BE2C (cell line): ENCODE measurements at regions not wholly inside any gene's neighbourhood (a gene's known extent, or its start where the extent isn't known, plus 50 kb on each side); places are given as distances from the start of the nearest gene placed in this dataset.

Source experiments
- DNase-seq: peaks from one replicate; pipeline ENCODE4 v3.0.0-alpha.2; 2020
- H3K27me3 ChIP-seq: fragments of 250-450 bp; sonication (Bioruptor Pico); 2 replicates; pipeline ENCODE4 v1.5.1; 2020; ENCODE audit warnings: mild to moderate bottlenecking
- H3K36me3 ChIP-seq: fragments of 250-450 bp; sonication (Bioruptor Pico); 2 replicates; pipeline ENCODE4 v1.5.1; 2020; ENCODE audit warnings: mild to moderate bottlenecking
- H3K4me1 ChIP-seq: fragments of 250-450 bp; sonication (Bioruptor Pico); 2 replicates; pipeline ENCODE4 v1.5.1; 2020
- H3K4me3 ChIP-seq: 2 replicates; pipeline ENCODE4 v1.5.1; 2011; ENCODE audit warnings: low read depth, low read length
- H3K9me3 ChIP-seq: fragments of 250-450 bp; sonication (Bioruptor Pico); 2 replicates; pipeline ENCODE4 v1.5.1; 2020
- CTCF ChIP-seq: IDR thresholded peaks from 2 replicates; pipeline ENCODE4 v1.5.1; 2012; ENCODE audit warnings: mild to moderate bottlenecking, low read depth, low read length

GRCh38 chr10:113397047-113397446 lies 155.8 kb upstream of the HABP2 start:
- no peaks in the 10 kb centered on the region for H3K27me3 ChIP-seq

GRCh38 chr10:113399065-113399464 lies 153.8 kb upstream of the HABP2 start:
- H3K4me1 ChIP-seq, result no peaks in the 10 kb centered on the region; the same call in 1 of the 2 replicates
- no peak overlapping the region for H3K4me3 ChIP-seq
- no peaks in the 10 kb centered on the region for H3K9me3 ChIP-seq
- H3K36me3 ChIP-seq, result no peaks in the 10 kb centered on the region
- no peaks in the 10 kb centered on the region for H3K27me3 ChIP-seq
- TF ChIP-seq CTCF, result no peak
- DNase-seq, result no peak

More at GRCh38 chr10:113397047-113397446, 155.8 kb upstream of the HABP2 start:
- DNase-seq, result no peak
- H3K4me1 ChIP-seq, result no peaks in the 10 kb centered on the region; the same call in 1 of the 2 replicates
- no peaks in the 10 kb centered on the region for H3K9me3 ChIP-seq
- no peak for TF ChIP-seq CTCF
- no peaks in the 10 kb centered on the region for H3K36me3 ChIP-seq
- H3K4me3 ChIP-seq, result no peak overlapping the region

- H3K4me1 ChIP-seq, result no peaks in the 10 kb centered on the region; the same call in 1 of the 2 replicates
- H3K4me3 ChIP-seq, result no peak overlapping the region
- no peaks in the 10 kb centered on the region for H3K9me3 ChIP-seq
- no peaks in the 10 kb centered on the region for H3K36me3 ChIP-seq
- TF ChIP-seq CTCF, result no peak
- no peaks in the 10 kb centered on the region for H3K27me3 ChIP-seq
- DNase-seq, result no peak
Measured at GRCh38 chr10:113402602-113403001, 150.3 kb upstream of the HABP2 start.

- no peaks in the 10 kb centered on the region; the same call in none of the 2 replicates for H3K4me1 ChIP-seq
- no peaks in the 10 kb centered on the region for H3K27me3 ChIP-seq
- no peaks in the 10 kb centered on the region for H3K9me3 ChIP-seq
- no peak for DNase-seq
- TF ChIP-seq CTCF, result no peak
- H3K36me3 ChIP-seq, result no peaks in the 10 kb centered on the region
- H3K4me3 ChIP-seq, result no peak overlapping the region
Measured at GRCh38 chr10:113407218-113407617, 145.6 kb upstream of the HABP2 start.

GRCh38 chr10:113409175-113409574 lies 143.7 kb upstream of the HABP2 start:
- DNase-seq, result no peak
- no peak for TF ChIP-seq CTCF
- Histone ChIP-seq H3K27me3 (no peaks in the 10 kb centered on the region), H3K4me1 (no peaks in the 10 kb centered on the region; the same call in 1 of the 2 replicates), H3K4me3 (no peak overlapping the region), H3K9me3 (no peaks in the 10 kb centered on the region), H3K36me3 (no peaks in the 10 kb centered on the region)

GRCh38 chr10:113410618-113411017 lies 142.2 kb upstream of the HABP2 start:
- no peak for TF ChIP-seq CTCF
- no peaks in the 10 kb centered on the region; the same call in 1 of the 2 replicates for H3K4me1 ChIP-seq
- no peaks in the 10 kb centered on the region for H3K9me3 ChIP-seq
- no peak overlapping the region for H3K4me3 ChIP-seq
- H3K27me3 ChIP-seq, result no peaks in the 10 kb centered on the region
- H3K36me3 ChIP-seq, result no peaks in the 10 kb centered on the region
- no peak for DNase-seq
